Right forelimb (tissue), 1 donor: ENCODE measurements at regions not wholly inside any gene's neighbourhood (a gene's known extent, or its start where the extent isn't known, plus 50 kb on each side); places are given as distances from the start of the nearest gene placed in this dataset.
A peak's percentile ranks its signal among the peaks of the same experiment; 100 is the strongest.

ENCODE experiments used
- DNase-seq: peaks from one replicate; pipeline ENCODE4 v3.0.0-alpha.2; 2018

DNA sequence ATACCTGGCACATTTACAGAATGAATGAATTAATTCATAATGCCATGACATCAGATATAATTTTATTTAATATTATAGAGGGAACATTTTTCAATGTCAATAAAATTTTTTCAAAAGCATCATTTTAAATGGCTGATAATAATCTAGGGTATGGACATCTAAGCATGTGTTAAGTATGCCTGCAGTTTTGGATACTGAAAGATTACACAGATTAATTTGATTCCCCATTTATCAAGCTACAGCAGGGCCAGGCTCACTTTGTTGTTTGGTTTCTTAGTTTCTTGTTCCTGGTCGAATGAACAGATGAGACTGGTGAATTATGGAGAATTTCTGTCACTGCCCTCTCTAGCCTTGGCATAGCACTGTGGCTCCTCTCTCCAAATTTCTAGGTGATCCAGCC lies 72.4 kb upstream of the E2F8 start:
- no peak for DNase-seq

DNA sequence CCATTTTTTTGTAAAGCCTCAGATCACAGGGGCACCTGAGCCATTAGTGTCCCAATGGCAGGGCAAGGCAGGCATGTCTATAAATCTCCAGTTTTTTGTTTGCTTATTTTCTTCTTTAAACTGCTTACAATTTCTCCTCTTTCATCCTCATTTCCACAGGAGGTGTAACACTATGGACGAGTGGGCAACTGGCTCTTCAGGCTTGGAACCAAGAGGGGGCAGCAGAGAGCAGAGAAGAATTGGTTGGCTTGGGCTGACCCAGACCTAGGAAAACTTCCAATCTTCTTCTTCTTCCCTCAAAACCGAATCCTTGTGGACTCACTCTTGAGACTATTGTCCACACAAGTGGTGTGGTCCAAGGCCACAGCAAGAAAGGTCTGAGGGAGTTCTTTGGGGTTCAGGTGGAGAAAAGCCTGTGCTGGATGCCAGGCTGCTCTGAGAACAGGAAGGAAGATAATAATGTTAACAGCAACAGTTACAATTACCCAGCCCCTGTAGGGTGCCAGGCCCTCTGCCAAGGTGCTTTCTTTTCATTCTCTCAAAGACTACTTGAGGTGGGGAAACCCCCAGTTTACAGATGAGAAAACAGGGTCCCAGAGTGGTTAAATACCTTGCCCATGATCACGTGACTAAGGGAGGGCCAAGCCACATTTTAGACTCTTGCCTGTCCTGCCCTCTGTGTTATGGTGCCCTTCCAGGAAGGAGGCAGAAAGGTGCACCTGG lies 70.7 kb upstream of the E2F8 start:
- DNase-seq: peak; percentile 74

DNA sequence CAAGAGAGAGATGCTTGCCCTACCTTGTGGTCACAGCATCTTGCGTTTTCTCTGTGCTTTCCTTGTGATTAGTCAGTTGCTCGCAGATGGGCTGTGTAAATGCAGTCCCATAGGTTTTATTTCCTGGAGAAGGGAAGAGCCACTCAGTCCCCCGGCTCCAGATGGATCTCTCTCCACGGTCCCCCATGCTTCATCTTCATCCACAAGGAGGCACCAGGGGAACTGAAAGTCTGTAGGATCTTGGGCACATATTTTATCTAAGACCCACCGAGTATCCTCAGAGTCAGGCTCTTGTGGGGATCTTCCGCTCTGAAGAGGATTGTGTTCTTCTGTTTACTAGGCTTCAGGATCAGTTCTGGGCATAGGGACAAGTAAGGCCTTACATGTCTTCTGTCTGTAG lies 66.8 kb upstream of the E2F8 start:
- no peak for DNase-seq

DNA sequence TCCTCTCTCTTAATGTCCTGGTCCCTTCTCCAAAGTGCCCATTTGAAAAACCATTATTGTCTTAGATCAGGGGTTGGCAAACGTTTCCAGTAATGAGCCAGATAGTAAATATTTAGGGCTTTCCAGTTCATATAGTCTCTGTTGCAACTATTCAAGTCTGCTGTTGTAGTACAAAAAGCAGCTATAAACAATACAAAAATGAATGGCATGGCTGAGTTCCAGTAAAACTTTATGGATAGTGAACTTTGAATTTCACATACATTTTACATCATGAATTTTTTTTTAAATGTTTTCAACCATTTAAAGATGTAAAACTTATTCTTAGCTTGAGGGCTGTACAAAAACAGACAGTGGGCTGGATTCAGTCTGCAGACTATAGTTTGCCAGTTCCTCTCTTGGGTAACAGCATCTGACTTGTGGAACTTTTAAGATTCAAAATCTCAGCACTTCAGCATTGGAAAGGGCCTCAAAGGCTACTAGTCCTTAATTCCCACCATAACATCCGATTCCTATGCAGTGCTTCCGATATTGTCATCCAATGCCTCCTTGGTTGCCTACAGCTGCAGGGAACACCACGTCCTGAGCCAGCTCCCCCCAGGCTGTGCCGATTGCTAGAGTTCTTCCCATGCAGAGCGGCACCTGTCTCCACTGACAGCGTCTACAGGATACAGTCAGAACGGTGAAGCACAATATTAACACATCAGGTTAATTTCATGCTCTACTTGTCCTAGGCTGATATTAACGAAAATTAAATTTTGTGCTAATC lies 65.6 kb upstream of the E2F8 start:
- no peak for DNase-seq

DNA sequence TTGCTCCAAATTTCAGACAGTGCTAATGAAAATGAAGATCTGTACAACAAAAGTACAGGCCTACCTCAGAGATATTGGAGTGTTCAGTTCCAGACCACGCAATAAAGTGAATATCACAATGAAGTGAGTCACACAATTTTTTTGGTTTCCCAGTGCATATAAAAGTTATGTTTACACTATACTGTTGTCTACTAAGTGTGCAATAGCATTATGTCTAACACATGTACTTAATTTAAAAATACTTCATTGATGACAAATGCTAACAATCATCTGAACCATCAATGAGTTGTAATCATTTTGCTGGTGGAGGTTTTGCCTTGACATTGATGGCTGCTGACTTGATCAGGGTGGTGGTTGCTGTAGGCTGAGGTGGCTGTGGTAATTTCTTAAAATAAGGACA lies 60.6 kb upstream of the E2F8 start:
- no peak for DNase-seq

DNA sequence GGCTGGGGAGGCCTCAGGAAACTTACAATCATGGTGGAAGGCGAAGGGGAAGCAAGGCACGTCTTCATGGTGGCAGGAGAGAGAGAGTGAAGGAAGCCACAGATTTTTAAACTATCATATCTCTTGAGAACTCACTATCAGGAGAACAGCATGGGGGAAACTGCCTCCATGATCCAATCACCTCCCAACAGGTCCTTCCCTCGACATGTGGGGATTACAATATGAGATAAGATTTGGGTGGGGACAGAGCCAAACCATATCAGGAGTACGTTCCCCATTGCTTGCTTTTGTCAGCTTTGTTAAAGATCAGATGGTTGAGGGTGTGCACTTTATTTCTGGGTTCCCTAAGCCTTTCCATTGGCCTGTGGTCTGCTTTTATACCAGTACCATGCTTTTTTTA lies 53.7 kb upstream of the E2F8 start:
- DNase-seq: no peak

DNA sequence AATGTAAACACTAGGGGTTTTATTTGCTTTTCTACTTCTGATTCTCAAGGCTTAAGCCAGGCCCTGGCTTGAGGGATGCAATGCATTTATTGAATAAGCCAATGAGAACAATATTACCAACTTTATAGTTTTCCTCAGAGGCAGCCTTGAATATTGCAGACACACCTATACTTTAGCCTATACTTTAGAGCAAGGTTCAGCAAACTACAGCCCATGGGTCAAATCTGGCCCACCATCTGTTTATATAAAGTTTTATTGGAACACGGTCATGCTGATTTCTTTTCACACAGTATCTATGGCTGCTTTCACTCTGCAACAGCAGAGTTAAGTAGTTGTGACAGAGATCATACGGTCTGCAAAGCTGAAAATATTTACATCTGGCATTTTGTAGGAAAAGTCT lies 50.3 kb upstream of the E2F8 start:
- no peak for DNase-seq
